Neuron (in vitro differentiated cells): ENCODE measurements at regions not wholly inside any gene's neighbourhood (a gene's known extent, or its start where the extent isn't known, plus 50 kb on each side); places are given as distances from the start of the nearest gene placed in this dataset.

ENCODE experiments used
- H2AFZ ChIP-seq: one replicate; pipeline ENCODE4 v1.6.1; 2013; ENCODE audit warnings: low read depth, mild to moderate bottlenecking, inconsistent platforms, low read length, moderate library complexity
- H3K27me3 ChIP-seq: one replicate; pipeline ENCODE4 v1.6.1; 2013; ENCODE audit warnings: low read length; ENCODE audit not compliant: insufficient read depth
- H3K36me3 ChIP-seq: one replicate; pipeline ENCODE4 v1.6.1; 2013; ENCODE audit warnings: low read length; ENCODE audit not compliant: insufficient read depth
- H3K4me1 ChIP-seq: one replicate; pipeline ENCODE4 v1.6.1; 2013; ENCODE audit warnings: low read length; ENCODE audit not compliant: insufficient read depth
- H3K4me3 ChIP-seq: 2 replicates; pipeline ENCODE4 v1.5.1; 2013; ENCODE audit warnings: mild to moderate bottlenecking, low read length, moderate library complexity
- H3K9me3 ChIP-seq: one replicate; pipeline ENCODE4 v1.6.1; 2013; ENCODE audit warnings: low read length

DNA sequence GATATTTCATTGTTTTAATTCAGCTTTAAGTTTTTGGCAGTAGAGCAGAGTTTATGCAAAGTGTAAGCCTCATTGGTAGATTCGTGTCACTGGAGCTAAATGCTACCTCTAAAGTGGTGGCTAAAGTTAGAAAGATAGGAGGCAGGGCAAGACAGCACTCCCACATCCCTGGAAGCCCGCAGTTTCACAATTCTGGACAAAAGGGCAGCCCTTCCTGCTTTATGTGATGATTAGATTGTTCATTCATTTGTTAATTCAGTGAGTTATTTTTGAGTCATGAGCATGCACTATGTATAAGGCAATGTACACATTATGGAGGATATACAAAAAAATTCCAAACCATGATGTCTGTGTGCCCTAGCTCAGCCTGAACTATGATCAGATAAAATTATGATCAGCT lies 52.1 kb upstream of the EIF3M start:
- H3K4me1 ChIP-seq, result peaks cover 17% of the 10 kb centered on the region
- no peaks in the 10 kb centered on the region for H3K36me3 ChIP-seq
- H3K4me3 ChIP-seq, result no peak overlapping the region
- no peak overlapping the region for H2AFZ ChIP-seq
- no peaks in the 10 kb centered on the region for H3K9me3 ChIP-seq
- no peaks in the 10 kb centered on the region for H3K27me3 ChIP-seq

DNA sequence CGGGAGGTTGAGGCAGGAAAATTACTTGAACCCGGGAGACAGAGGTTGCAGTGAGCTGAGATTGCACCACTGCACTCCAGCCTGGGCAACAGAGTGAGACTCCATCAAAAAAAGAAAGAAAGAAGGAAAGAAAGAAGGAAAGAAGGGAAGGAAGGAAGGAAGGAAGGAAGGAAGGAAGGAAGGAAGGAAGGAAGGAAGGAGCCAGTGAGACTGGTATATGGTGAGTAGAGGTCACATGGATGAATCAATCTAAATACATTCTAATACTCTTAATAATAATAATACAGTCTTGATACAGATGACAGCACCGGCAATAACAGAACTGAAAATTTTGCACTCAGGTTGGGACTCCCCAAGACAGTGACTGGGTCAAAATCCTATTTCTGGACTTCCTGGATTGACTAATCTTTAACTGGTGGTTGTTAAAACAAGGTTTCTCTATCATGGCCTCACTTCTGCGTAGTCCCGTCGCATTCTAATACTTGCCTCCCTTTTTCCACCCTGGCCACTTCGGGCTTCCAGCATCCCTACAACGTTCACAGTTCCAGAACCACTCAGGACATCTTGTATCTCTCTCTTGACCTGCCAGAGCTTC lies 53.5 kb upstream of the EIF3M start:
- Histone ChIP-seq H3K4me3 (no peak overlapping the region), H3K9me3 (no peaks in the 10 kb centered on the region), H3K36me3 (no peaks in the 10 kb centered on the region), H2AFZ (no peak overlapping the region), H3K4me1 (peaks cover 19% of the 10 kb centered on the region), H3K27me3 (no peaks in the 10 kb centered on the region)

- peak overlapping the region; percentile 74 for H2AFZ ChIP-seq
- no peaks in the 10 kb centered on the region for H3K9me3 ChIP-seq
- H3K27me3 ChIP-seq, result no peaks in the 10 kb centered on the region
These were observed 56.1 kb upstream of the EIF3M start for GRCh38 chr11:32527261-32528175.

DNA sequence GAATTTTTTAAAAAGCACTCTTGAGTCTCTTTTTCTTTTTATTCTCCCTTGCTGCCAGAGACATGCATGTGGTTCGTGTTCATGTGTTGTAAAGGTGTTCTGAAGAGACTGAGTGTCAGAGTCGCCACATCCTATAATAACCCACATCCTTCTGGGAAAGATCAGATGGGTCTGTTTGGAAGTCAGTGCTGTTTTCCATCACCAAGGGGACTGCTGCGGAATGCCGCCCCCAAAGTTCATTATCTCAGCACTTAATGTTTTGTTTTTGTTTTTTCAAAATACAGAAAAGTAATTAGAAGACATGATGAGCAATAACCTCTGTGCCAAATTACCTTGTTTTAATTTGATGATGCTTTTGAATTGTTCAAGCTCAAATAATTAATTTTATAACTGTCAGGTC lies 56.9 kb upstream of the EIF3M start:
- peak overlapping the region; percentile 74 for H2AFZ ChIP-seq
- H3K4me3 ChIP-seq, result no peak overlapping the region
- no peaks in the 10 kb centered on the region for H3K36me3 ChIP-seq
- H3K4me1 ChIP-seq, result peaks cover 19% of the 10 kb centered on the region
- no peaks in the 10 kb centered on the region for H3K27me3 ChIP-seq
- H3K9me3 ChIP-seq, result no peaks in the 10 kb centered on the region

More at GRCh38 chr11:32527261-32528175, 56.1 kb upstream of the EIF3M start:
- Histone ChIP-seq H3K4me3 (no peak overlapping the region), H3K4me1 (peaks cover 19% of the 10 kb centered on the region), H3K36me3 (no peaks in the 10 kb centered on the region)

- Histone ChIP-seq H3K9me3 (no peaks in the 10 kb centered on the region), H3K4me1 (no peaks in the 10 kb centered on the region), H2AFZ (no peak overlapping the region), H3K4me3 (no peak overlapping the region), H3K36me3 (no peaks in the 10 kb centered on the region), H3K27me3 (peaks cover 3% of the 10 kb centered on the region)
These were observed 71.7 kb upstream of the EIF3M start for GRCh38 chr11:32511926-32512325.

DNA sequence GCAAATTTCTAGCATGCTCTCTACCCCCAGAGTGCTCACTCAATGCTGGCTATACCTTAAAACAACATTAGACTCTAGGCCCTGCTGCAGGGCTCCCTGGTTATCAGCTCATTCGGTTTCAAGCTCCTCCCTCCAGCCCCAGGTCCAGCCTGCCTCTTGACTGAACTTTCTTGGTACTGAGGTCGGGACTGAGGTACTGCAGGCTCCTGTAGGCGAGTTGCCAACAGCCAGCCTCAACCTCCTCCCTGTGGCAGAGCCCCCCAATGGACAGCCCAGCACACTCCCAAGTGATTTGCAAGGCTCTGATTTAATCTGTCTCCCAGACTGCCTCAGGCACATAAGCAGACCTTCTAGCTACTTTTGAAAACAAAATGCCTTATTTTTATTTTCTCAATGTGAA lies 73.6 kb upstream of the EIF3M start:
- H3K4me3 ChIP-seq, result no peak overlapping the region
- H3K36me3 ChIP-seq, result no peaks in the 10 kb centered on the region
- peaks cover 3% of the 10 kb centered on the region for H3K27me3 ChIP-seq
- H3K9me3 ChIP-seq, result no peaks in the 10 kb centered on the region
- no peaks in the 10 kb centered on the region for H3K4me1 ChIP-seq
- no peak overlapping the region for H2AFZ ChIP-seq

GRCh38 chr11:32508780-32509179 lies 73.4 kb upstream of the WT1 start:
- H3K4me1 ChIP-seq, result no peaks in the 10 kb centered on the region
- peaks cover 3% of the 10 kb centered on the region for H3K27me3 ChIP-seq
- H3K36me3 ChIP-seq, result no peaks in the 10 kb centered on the region
- no peak overlapping the region for H2AFZ ChIP-seq
- H3K9me3 ChIP-seq, result no peaks in the 10 kb centered on the region
- no peak overlapping the region for H3K4me3 ChIP-seq

GRCh38 chr11:32500001-32500400 lies 64.7 kb upstream of the WT1 start:
- Histone ChIP-seq H3K4me1 (no peaks in the 10 kb centered on the region), H3K36me3 (no peaks in the 10 kb centered on the region), H3K4me3 (no peak overlapping the region), H3K9me3 (no peaks in the 10 kb centered on the region), H2AFZ (no peak overlapping the region), H3K27me3 (peaks cover 6% of the 10 kb centered on the region)

DNA sequence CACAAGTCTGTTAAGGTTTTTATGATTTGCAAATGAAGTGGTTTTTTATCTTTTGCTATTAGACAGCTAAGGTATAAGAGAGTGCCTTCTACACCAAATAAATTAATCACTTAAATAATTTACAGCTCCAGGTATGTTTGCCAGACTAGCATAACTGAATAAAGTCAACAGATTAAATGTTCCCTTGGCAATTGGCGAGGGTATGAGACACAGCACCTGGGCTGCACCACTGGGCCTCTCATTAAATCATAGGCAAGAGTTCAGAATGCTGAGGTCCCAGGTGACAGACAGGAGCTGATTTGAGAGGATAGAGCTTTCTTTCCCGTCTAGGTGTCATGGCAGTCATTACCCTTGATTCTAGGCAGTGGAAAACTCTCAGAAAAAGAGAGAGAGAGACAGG lies 62.6 kb upstream of the WT1 start:
- Histone ChIP-seq H3K4me3 (no peak overlapping the region), H3K36me3 (no peaks in the 10 kb centered on the region), H3K4me1 (no peaks in the 10 kb centered on the region), H2AFZ (no peak overlapping the region), H3K9me3 (no peaks in the 10 kb centered on the region), H3K27me3 (peaks cover 6% of the 10 kb centered on the region)

- no peaks in the 10 kb centered on the region for H3K9me3 ChIP-seq
- no peak overlapping the region for H3K4me3 ChIP-seq
- no peaks in the 10 kb centered on the region for H3K36me3 ChIP-seq
- H3K4me1 ChIP-seq, result no peaks in the 10 kb centered on the region
- peaks cover 6% of the 10 kb centered on the region for H3K27me3 ChIP-seq
- H2AFZ ChIP-seq, result no peak overlapping the region
These were observed 59.3 kb upstream of the WT1 start for GRCh38 chr11:32494629-32495028.

GRCh38 chr11:32489464-32489863 lies 54.1 kb upstream of the WT1 start:
- Histone ChIP-seq H3K4me3 (no peak overlapping the region), H2AFZ (no peak overlapping the region), H3K27me3 (peaks cover 7% of the 10 kb centered on the region), H3K9me3 (no peaks in the 10 kb centered on the region), H3K4me1 (no peaks in the 10 kb centered on the region), H3K36me3 (no peaks in the 10 kb centered on the region)

GRCh38 chr11:32487270-32487669 lies 51.9 kb upstream of the WT1 start:
- Histone ChIP-seq H3K9me3 (no peaks in the 10 kb centered on the region), H3K4me3 (no peak overlapping the region), H3K36me3 (no peaks in the 10 kb centered on the region), H3K4me1 (no peaks in the 10 kb centered on the region), H3K27me3 (peaks cover 7% of the 10 kb centered on the region), H2AFZ (no peak overlapping the region)

DNA sequence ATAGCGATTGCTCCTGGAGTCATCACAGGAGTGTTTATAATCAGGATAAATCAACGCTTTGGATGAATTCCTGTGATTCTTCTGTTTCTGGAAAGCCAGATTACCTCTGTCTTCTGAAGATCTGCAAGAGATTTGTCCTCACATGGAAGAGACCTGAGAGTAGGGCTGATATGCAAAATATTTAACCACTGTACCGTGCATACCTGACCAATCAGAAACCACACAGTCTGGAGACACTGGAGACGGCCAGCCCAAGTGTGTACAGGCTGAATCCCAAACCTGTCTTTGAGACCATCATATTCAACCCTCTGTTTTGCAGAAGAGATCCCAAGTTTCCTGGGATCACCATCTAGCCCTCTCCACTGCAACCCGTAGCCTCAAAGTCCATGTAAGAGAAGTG lies 50.4 kb upstream of the WT1 start:
- H3K9me3 ChIP-seq, result no peaks in the 10 kb centered on the region
- peaks cover 9% of the 10 kb centered on the region for H3K27me3 ChIP-seq
- no peak overlapping the region for H2AFZ ChIP-seq
- H3K36me3 ChIP-seq, result no peaks in the 10 kb centered on the region
- H3K4me3 ChIP-seq, result no peak overlapping the region
- no peaks in the 10 kb centered on the region for H3K4me1 ChIP-seq
